K562 (cell line): ENCODE measurements at regions not wholly inside any gene's neighbourhood (a gene's known extent, or its start where the extent isn't known, plus 50 kb on each side); places are given as distances from the start of the nearest gene placed in this dataset.

ENCODE experiments used
- ATAC-seq: fragments of 200-7000 bp; cut with Tn5 transposase; 3 replicates; pipeline ENCODE4 v1.9.1; 2020; ENCODE audit warnings: moderate library complexity
- BruUV-seq: library from RNA; stranded (reverse); fragments of 400-500 nt; replicated peaks from 2 replicates; lab custom pipeline; 2021; lab: Mats Ljungman, UMichigan
- CTCF ChIA-PET: fragments of 300-600 bp; formaldehyde crosslinking; extraction: SDS; loops from one replicate; lab custom pipeline; 2021; ENCODE audit warnings: low intra/inter-chr PET ratio; lab: Yijun Ruan, JAX
- POLR2A ChIA-PET: fragments of 300-600, 350-650 bp; sonication (Branson Sonifier 250); formaldehyde crosslinking; extraction: SDS; loops from one replicate; lab custom pipeline; 2021; ENCODE audit warnings: antibody characterized with exemption, inconsistent platforms; lab: Yijun Ruan, JAX
- DNase-seq, 4 experiments: peaks; one replicate each; pipeline versions ENCODE4 v3.0.0 to v3.0.0-alpha.2; 2011 to 2018; ENCODE audit warnings: low spot score in 3 of 4, mixed read lengths in 3 of 4; ENCODE audit errors: extremely low read depth in 1 of 4
- FAIRE-seq: peaks from 2 replicates; lab custom pipeline; 2011; peaks lifted over from hg19 to GRCh38; lab: Jason Lieb, UNC
- H2AFZ ChIP-seq: 2 replicates; pipeline ENCODE4 v1.6.0; 2011; ENCODE audit warnings: low read depth, low read length, control low read depth, inconsistent platforms
- H3K27ac ChIP-seq: fragments of 200-600 bp; 3 replicates; pipeline ENCODE4 v1.8.0; 2011; ENCODE audit warnings: low read depth, mild to moderate bottlenecking, control low read depth, inconsistent platforms, low read length, moderate library complexity, mixed read lengths; ENCODE audit errors: extremely low read depth
- H3K27me3 ChIP-seq, 2 experiments: fragments of 300-600 bp in 1 of 2; 2 replicates in 1 of 2; 3 replicates in 1 of 2; pipeline versions ENCODE4 v1.6.0 to v1.8.0; 2011; ENCODE audit warnings: inconsistent platforms in 2 of 2, low read length in 2 of 2, mild to moderate bottlenecking in 1 of 2, mixed read lengths in 1 of 2, moderate library complexity in 1 of 2; ENCODE audit not compliant: control insufficient read depth in 2 of 2, insufficient read depth in 2 of 2
- H3K36me3 ChIP-seq: fragments of 300-600 bp; 3 replicates; pipeline ENCODE4 v1.8.0; 2011; ENCODE audit warnings: mild to moderate bottlenecking, low read length, inconsistent platforms; ENCODE audit not compliant: control insufficient read depth, insufficient read depth
- H3K4me1 ChIP-seq, 2 experiments: fragments of 200-600 bp in 1 of 2; replicated peaks in 1 of 2; 2 replicates in 1 of 2; 3 replicates in 1 of 2; pipeline versions ENCODE4 v1.5.1 to v1.8.0; 2011; ENCODE audit warnings: inconsistent platforms in 2 of 2, low read length in 2 of 2, mild to moderate bottlenecking in 1 of 2, mixed read lengths in 1 of 2, moderate library complexity in 1 of 2; ENCODE audit not compliant: control insufficient read depth in 2 of 2, insufficient read depth in 2 of 2
- H3K4me2 ChIP-seq: 2 replicates; pipeline ENCODE4 v1.6.1; 2011; ENCODE audit warnings: low read length, control low read depth, inconsistent platforms, mixed read lengths; ENCODE audit not compliant: insufficient read depth
- H3K4me3 ChIP-seq: fragments of 200-600 bp; sonication (generic), shearing (Covaris generic); 2 replicates; pipeline ENCODE4 v1.5.1; 2016; ENCODE audit warnings: control low read depth, inconsistent platforms
- H3K79me2 ChIP-seq: fragments of 200-600 bp; 3 replicates; pipeline ENCODE4 v1.8.0; 2011; ENCODE audit warnings: low read length, inconsistent platforms; ENCODE audit not compliant: control insufficient read depth, insufficient read depth
- H3K9ac ChIP-seq, 2 experiments: 2 replicates each; pipeline versions ENCODE4 v1.6.0 to v1.6.1; 2011; ENCODE audit warnings: low read depth in 2 of 2, low read length in 2 of 2, control low read depth in 1 of 2, inconsistent platforms in 1 of 2, mild to moderate bottlenecking in 1 of 2, mixed read lengths in 1 of 2; ENCODE audit not compliant: insufficient read depth in 1 of 2
- H3K9me1 ChIP-seq: one replicate; pipeline ENCODE4 v1.6.0; 2011; ENCODE audit warnings: inconsistent platforms, mild to moderate bottlenecking, low read length, moderate library complexity; ENCODE audit not compliant: control insufficient read depth, insufficient read depth
- H3K9me3 ChIP-seq: replicated peaks from 2 replicates; pipeline ENCODE4 v1.5.1; 2011; ENCODE audit warnings: low read depth, low read length, inconsistent platforms; ENCODE audit not compliant: control insufficient read depth, insufficient read depth
- H4K20me1 ChIP-seq: replicated peaks from 2 replicates; pipeline ENCODE4 v1.6.1; 2011; ENCODE audit warnings: low read length, inconsistent platforms, mixed read lengths; ENCODE audit not compliant: control insufficient read depth, insufficient read depth
- CHD2 ChIP-seq: IDR thresholded peaks from 2 replicates; pipeline ENCODE4 v1.6.1; 2011; ENCODE audit warnings: low read depth, low read length
- FOS ChIP-seq: IDR thresholded peaks from 3 replicates; pipeline ENCODE4 v1.6.1; 2011; ENCODE audit not compliant: insufficient read length; ENCODE audit errors: extremely low read depth
- RBFOX2 ChIP-seq: fragments of 200-400 bp; formaldehyde crosslinking; IDR thresholded peaks from 2 replicates; pipeline ENCODE4 v1.6.1; 2017; ENCODE audit warnings: low read depth, mild to moderate bottlenecking, low read length, moderate library complexity
- SAFB2 ChIP-seq: fragments of 200-400 bp; formaldehyde crosslinking; IDR thresholded peaks from 2 replicates; pipeline ENCODE4 v1.6.1; 2018; ENCODE audit warnings: borderline replicate concordance, low read length, low read depth, moderate library complexity; ENCODE audit not compliant: severe bottlenecking
- TBP ChIP-seq: optimal IDR thresholded peaks from 2 replicates; pipeline ENCODE3; 2011; ENCODE audit warnings: low read depth, low read length, improper control_type of control experiment
- ZNF354B ChIP-seq: fragments of 250-450 bp; sonication (Bioruptor Pico); IDR thresholded peaks from 2 replicates; pipeline ENCODE4 v1.4.0; 2020
- ZNF551 ChIP-seq: fragments of 250-450 bp; sonication (Bioruptor Pico); IDR thresholded peaks from 2 replicates; pipeline ENCODE4 v1.5.0; 2021; ENCODE audit warnings: mild to moderate bottlenecking, moderate library complexity
- WGBS: fragments of 100-300 bp; shearing (Covaris generic); methylation state at CpG from one replicate; pipeline ENCODE4 v1.1.6; 2016; ENCODE audit warnings: low coverage, mixed read lengths; ENCODE audit not compliant: insufficient coverage; ENCODE audit errors: missing lambda C conversion rate; 5-methylcytosine and 5-hydroxymethylcytosine counted together
- in situ Hi-C: fragments of 300-500 bp; cut with MboI; formaldehyde crosslinking; loops from 4 replicates; pipeline ENCODE4 v1.15.0; 2018; ENCODE audit warnings: inconsistent platforms, mixed read lengths
- intact Hi-C: fragments of 100-400 bp; cut with micrococcal nuclease; formaldehyde crosslinking; loops from 2 replicates; pipeline ENCODE4 v1.14.2; 2022

DNA sequence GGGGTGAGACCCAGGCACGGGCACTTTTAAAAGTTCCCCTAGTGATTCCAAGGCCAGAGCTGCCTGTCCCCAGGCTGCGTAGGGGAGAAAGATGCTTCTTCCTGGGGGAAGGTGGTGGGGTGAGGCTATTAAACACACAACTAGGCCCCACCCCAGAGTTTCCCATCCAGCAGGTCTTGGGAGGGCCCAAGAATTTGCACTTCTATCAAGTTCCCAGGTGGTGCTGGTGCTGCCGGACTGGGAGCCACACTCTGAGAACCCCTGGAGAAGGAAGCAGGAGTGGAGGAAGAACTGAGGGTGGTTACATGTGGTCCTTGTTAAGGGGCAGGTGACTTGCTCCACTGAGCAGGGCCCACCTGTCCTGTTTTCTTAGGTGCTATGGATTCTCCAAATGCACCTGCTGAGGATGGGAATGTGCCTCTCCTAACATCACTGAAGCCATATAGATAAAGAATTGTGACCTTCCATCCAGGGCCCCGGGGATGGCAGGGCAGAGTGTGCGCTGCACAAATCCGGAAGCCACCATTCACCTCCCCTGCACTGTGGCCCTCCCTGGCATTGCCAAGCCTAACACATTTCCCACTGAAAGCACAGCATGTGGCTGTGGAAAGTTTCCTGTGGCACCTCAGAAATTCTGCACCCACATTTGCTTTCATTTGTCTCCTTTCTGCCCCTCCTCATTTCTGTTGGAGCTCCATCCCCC is 111.5 kb upstream of the MEF2A start:
- intact Hi-C loops: no loop called here
- H3K4me2 ChIP-seq: no peak overlapping the region
- H3K27me3 ChIP-seq: peaks cover 26 to 54% of the 10 kb centered on the region in 2 experiments; a peak in 4 of 5 replicates
- BruUV-seq: no TSS peak
- no peaks in the 10 kb centered on the region for H3K79me2 ChIP-seq
- no peak overlapping the region for H2AFZ ChIP-seq
- no peaks in the 10 kb centered on the region for H3K9me1 ChIP-seq
- FAIRE-seq: no peak
- no peak overlapping the region for H3K4me3 ChIP-seq
- no peaks in the 10 kb centered on the region for H3K36me3 ChIP-seq
- TF ChIP-seq FOS (no peak), CHD2 (no peak), TBP (no peak), RBFOX2 (no peak), ZNF354B (CRISPR knock-in tag) (no peak), ZNF551 (CRISPR knock-in tag) (no peak), SAFB2 (no peak)
- TF ChIP-seq, all 486 proteins: peak for 0
- H4K20me1 ChIP-seq: peaks cover 4% of the 10 kb centered on the region; the same call in 1 of the 2 replicates
- no peak for DNase-seq
- CTCF ChIA-PET: no interaction called here
- 3% methylated on average over 6 of the region's 6 CpGs for WGBS
- in situ Hi-C loops: no loop called here
- no peak for ATAC-seq
- H3K9me3 ChIP-seq: no peaks in the 10 kb centered on the region
- peaks cover 0 to 7% of the 10 kb centered on the region in 2 experiments; a peak in 3 of 5 replicates for H3K4me1 ChIP-seq
- H3K27ac ChIP-seq: no peak overlapping the region
- POLR2A ChIA-PET: interaction anchor here (0.5 to 1.1 kb wide), 2 partner anchors 182 to 366 kb away, joined by 3 read pairs; no protein-coding TSS in a partner anchor
- no peak overlapping the region for H3K9ac ChIP-seq
